AG04450 (cell line): ENCODE measurements at regions not wholly inside any gene's neighbourhood (a gene's known extent, or its start where the extent isn't known, plus 50 kb on each side); places are given as distances from the start of the nearest gene placed in this dataset.

ENCODE experiments used
- CTCF ChIA-PET: fragments of 300-600, 350-600 bp; formaldehyde crosslinking; extraction: SDS; loops from one replicate; lab custom pipeline; 2022; ENCODE audit warnings: antibody characterized with exemption, inconsistent platforms; lab: Charles Lee
- POLR2A ChIA-PET: fragments of 350-600 bp; formaldehyde crosslinking; extraction: SDS; loops from one replicate; lab custom pipeline; 2021; ENCODE audit warnings: antibody characterized with exemption, inconsistent platforms; lab: Yijun Ruan, JAX
- DNase-seq: peaks from one replicate; pipeline ENCODE4 v3.0.0-alpha.2; 2011; ENCODE audit warnings: low read depth, low spot score
- H3K27ac ChIP-seq: one replicate; pipeline ENCODE4 v1.5.1; 2012; ENCODE audit warnings: low read depth, low read length, control low read depth
- H3K27me3 ChIP-seq: one replicate; pipeline ENCODE4 v1.6.0; 2012; ENCODE audit warnings: low read length; ENCODE audit not compliant: control insufficient read depth, insufficient read depth
- H3K4me3 ChIP-seq: 2 replicates; pipeline ENCODE4 v1.5.1; 2011; ENCODE audit warnings: mild to moderate bottlenecking, low read depth, low read length, control low read depth
- H3K9me3 ChIP-seq: 2 replicates; pipeline ENCODE4 v1.5.1; 2012; ENCODE audit warnings: low read length; ENCODE audit not compliant: control insufficient read depth, insufficient read depth
- TF ChIP-seq, protein P1 (sequence below): IDR thresholded peaks from 2 replicates; pipeline ENCODE4 v1.5.1; 2011; ENCODE audit warnings: low read depth, low read length, control low read depth, inconsistent platforms

DNA sequence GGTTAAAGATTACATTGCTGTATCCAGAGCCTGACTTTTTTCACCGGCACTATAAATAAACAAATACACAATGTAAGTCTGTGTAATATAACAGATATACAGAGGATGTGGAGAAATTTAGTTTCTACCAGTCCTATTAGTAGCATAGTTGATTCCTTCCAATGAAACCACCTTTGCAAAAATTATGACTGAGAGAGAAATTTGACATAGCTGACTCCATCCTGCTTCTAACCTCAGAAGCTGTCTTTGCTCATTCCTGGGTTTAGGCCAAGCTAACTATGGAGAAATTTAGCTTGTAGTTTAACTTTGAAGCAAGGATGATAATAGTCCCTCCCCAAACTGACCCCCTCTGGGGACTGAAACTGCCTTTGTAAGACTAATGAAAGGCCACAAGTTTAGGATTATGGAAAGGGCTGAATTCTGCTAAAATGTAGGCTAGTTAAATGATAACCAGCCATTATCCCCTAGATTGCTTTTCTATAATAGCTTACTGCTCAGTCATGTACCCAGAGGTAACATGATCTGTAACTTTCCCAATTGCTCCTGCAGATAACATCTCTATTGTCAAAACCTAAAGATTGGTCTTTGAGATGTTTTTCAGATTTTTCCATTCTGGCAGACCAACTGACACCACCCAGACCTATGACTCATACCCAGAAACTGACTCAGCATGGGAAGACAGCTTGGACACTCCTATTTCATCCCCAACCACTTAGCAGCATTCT lies 172.8 kb upstream of the ARG1 start:
- peak; percentile 21 for DNase-seq
- CTCF ChIA-PET = interaction anchor here (0.5 to 1.7 kb wide), 2 partner anchors 197 to 218 kb away, joined by 3 to 5 read pairs; no protein-coding TSS in a partner anchor
- TF ChIP-seq, protein P1, sequence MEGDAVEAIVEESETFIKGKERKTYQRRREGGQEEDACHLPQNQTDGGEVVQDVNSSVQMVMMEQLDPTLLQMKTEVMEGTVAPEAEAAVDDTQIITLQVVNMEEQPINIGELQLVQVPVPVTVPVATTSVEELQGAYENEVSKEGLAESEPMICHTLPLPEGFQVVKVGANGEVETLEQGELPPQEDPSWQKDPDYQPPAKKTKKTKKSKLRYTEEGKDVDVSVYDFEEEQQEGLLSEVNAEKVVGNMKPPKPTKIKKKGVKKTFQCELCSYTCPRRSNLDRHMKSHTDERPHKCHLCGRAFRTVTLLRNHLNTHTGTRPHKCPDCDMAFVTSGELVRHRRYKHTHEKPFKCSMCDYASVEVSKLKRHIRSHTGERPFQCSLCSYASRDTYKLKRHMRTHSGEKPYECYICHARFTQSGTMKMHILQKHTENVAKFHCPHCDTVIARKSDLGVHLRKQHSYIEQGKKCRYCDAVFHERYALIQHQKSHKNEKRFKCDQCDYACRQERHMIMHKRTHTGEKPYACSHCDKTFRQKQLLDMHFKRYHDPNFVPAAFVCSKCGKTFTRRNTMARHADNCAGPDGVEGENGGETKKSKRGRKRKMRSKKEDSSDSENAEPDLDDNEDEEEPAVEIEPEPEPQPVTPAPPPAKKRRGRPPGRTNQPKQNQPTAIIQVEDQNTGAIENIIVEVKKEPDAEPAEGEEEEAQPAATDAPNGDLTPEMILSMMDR = no peak
- Histone ChIP-seq H3K4me3 (no peak overlapping the region), H3K27me3 (peaks cover under 1% of the 10 kb centered on the region), H3K9me3 (no peaks in the 10 kb centered on the region), H3K27ac (no peak overlapping the region)
- POLR2A ChIA-PET = no interaction called here

GRCh38 chr6:131400779-131401496 lies 172.1 kb upstream of the ARG1 start:
- Histone ChIP-seq H3K4me3 (no peak overlapping the region), H3K9me3 (no peaks in the 10 kb centered on the region), H3K27me3 (no peaks in the 10 kb centered on the region), H3K27ac (no peak overlapping the region)
- POLR2A ChIA-PET = no interaction called here
- TF ChIP-seq, protein P1 = no peak
- no peak for DNase-seq
- CTCF ChIA-PET = interaction anchor here (1.7 kb wide), 1 partner anchor 218 kb away, joined by 5 read pairs; no protein-coding TSS in a partner anchor

DNA sequence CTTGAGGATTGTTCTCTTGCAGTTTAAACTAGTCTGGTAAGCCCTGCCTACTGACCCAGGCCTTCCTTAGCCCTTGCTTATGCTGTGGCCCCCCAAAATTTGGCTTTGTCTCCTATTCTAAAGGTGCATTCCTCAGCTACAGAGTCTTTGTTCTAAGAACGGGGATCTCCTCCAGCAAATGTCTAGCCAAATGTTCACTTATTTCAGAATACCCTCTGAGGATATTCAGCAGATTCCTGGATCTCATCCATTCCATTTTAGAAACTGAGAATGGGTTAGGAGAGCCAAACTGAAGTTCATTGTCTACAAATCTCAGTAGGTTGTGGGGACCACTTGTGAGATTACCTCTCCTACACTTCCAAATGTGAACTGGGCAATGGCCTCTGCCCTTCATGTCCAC lies 164.2 kb upstream of the ARG1 start:
- ChIA-PET CTCF (no interaction called here), POLR2A (no interaction called here)
- H3K27ac ChIP-seq = no peak overlapping the region
- H3K4me3 ChIP-seq = no peak overlapping the region
- no peaks in the 10 kb centered on the region for H3K9me3 ChIP-seq
- peaks cover 13% of the 10 kb centered on the region for H3K27me3 ChIP-seq
- TF ChIP-seq, protein P1 = no peak
- DNase-seq = no peak

GRCh38 chr6:131410785-131411184 lies 162.2 kb upstream of the ARG1 start:
- Histone ChIP-seq H3K27me3 (peaks cover 16% of the 10 kb centered on the region), H3K27ac (no peak overlapping the region), H3K9me3 (no peaks in the 10 kb centered on the region), H3K4me3 (no peak overlapping the region)
- DNase-seq = no peak
- ChIA-PET CTCF (no interaction called here), POLR2A (no interaction called here)
- TF ChIP-seq, protein P1 = no peak
